Smooth muscle cell (in vitro differentiated cells): ENCODE measurements at regions not wholly inside any gene's neighbourhood (a gene's known extent, or its start where the extent isn't known, plus 50 kb on each side); places are given as distances from the start of the nearest gene placed in this dataset.
A peak's percentile ranks its signal among the peaks of the same experiment; 100 is the strongest.

Experiments used
- DNase-seq: peaks from one replicate; lab custom pipeline; 2025; ENCODE audit not compliant: unreplicated experiment; lab: John Stamatoyannopoulos, UW
- H2AFZ ChIP-seq: fragments of 200-600 bp; sonication (generic); 2 replicates; pipeline ENCODE4 v1.6.0; 2016; ENCODE audit warnings: antibody characterized with exemption, low read depth, mild to moderate bottlenecking
- H3F3A ChIP-seq: fragments of 200-600 bp; sonication (generic); 2 replicates; pipeline ENCODE4 v1.6.0; 2017; ENCODE audit warnings: antibody characterized with exemption, low read depth
- H3K27ac ChIP-seq: fragments of 200-600 bp; sonication (generic); 2 replicates; pipeline ENCODE4 v1.5.1; 2016; ENCODE audit warnings: low read depth, mild to moderate bottlenecking
- H3K27me3 ChIP-seq: fragments of 200-600 bp; sonication (generic); 2 replicates; pipeline ENCODE4 v1.6.1; 2016; ENCODE audit warnings: low read depth, mild to moderate bottlenecking
- H3K36me3 ChIP-seq: fragments of 200-600 bp; sonication (generic); 2 replicates; pipeline ENCODE4 v1.5.1; 2016; ENCODE audit warnings: low read depth
- H3K4me1 ChIP-seq: fragments of 200-600 bp; sonication (generic); 2 replicates; pipeline ENCODE4 v1.5.1; 2016; ENCODE audit warnings: low read depth
- H3K4me2 ChIP-seq: fragments of 200-600 bp; sonication (generic); 2 replicates; pipeline ENCODE4 v1.6.0; 2016; ENCODE audit warnings: mild to moderate bottlenecking
- H3K4me3 ChIP-seq: fragments of 200-600 bp; sonication (generic); 2 replicates; pipeline ENCODE4 v1.5.1; 2016; ENCODE audit warnings: mild to moderate bottlenecking
- H3K79me2 ChIP-seq: fragments of 200-600 bp; sonication (generic); 2 replicates; pipeline ENCODE4 v1.6.0; 2016; ENCODE audit warnings: low read depth, mild to moderate bottlenecking
- H3K9ac ChIP-seq: fragments of 200-600 bp; sonication (generic); 2 replicates; pipeline ENCODE4 v1.6.0; 2016; ENCODE audit warnings: low read depth
- H3K9me3 ChIP-seq: fragments of 200-600 bp; sonication (generic); replicated peaks from 2 replicates; pipeline ENCODE4 v1.5.1; 2016; ENCODE audit warnings: low read depth
- H4K20me1 ChIP-seq: fragments of 200-600 bp; sonication (generic); 2 replicates; pipeline ENCODE4 v1.6.0; 2016; ENCODE audit warnings: low read depth
- WGBS: methylation state at CpG from one replicate; pipeline ENCODE4 v1.1.7; 2016; ENCODE audit warnings: low lambda C conversion rate; 5-methylcytosine and 5-hydroxymethylcytosine counted together
- TF ChIP-seq, protein P1 (sequence below): fragments of 200-600 bp; sonication (generic); IDR thresholded peaks from 2 replicates; pipeline ENCODE4 v1.5.1; 2017; ENCODE audit warnings: borderline replicate concordance, mild to moderate bottlenecking, antibody characterized with exemption; ENCODE audit not compliant: insufficient read depth, poor library complexity, severe bottlenecking

GRCh38 chr3:106942051-106942450 is 435.2 kb upstream of the CCDC54 start:
- Histone ChIP-seq H3K9ac (no peak overlapping the region), H3K79me2 (no peaks in the 10 kb centered on the region), H3K36me3 (no peaks in the 10 kb centered on the region), H3K4me3 (no peak overlapping the region), H3K4me1 (no peaks in the 10 kb centered on the region), H4K20me1 (no peaks in the 10 kb centered on the region), H3K27me3 (no peaks in the 10 kb centered on the region), H2AFZ (no peak overlapping the region), H3K27ac (no peak overlapping the region), H3K9me3 (no peaks in the 10 kb centered on the region), H3F3A (no peaks in the 10 kb centered on the region), H3K4me2 (no peak overlapping the region)
- 73% methylated on average over 3 of the region's 3 CpGs for WGBS
- TF ChIP-seq, protein P1, sequence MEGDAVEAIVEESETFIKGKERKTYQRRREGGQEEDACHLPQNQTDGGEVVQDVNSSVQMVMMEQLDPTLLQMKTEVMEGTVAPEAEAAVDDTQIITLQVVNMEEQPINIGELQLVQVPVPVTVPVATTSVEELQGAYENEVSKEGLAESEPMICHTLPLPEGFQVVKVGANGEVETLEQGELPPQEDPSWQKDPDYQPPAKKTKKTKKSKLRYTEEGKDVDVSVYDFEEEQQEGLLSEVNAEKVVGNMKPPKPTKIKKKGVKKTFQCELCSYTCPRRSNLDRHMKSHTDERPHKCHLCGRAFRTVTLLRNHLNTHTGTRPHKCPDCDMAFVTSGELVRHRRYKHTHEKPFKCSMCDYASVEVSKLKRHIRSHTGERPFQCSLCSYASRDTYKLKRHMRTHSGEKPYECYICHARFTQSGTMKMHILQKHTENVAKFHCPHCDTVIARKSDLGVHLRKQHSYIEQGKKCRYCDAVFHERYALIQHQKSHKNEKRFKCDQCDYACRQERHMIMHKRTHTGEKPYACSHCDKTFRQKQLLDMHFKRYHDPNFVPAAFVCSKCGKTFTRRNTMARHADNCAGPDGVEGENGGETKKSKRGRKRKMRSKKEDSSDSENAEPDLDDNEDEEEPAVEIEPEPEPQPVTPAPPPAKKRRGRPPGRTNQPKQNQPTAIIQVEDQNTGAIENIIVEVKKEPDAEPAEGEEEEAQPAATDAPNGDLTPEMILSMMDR: no peak
- no peak for DNase-seq

- no peak for DNase-seq
- no peaks in the 10 kb centered on the region for H4K20me1 ChIP-seq
- peak overlapping the region; percentile 16 for H2AFZ ChIP-seq
- no peak overlapping the region for H3K4me3 ChIP-seq
- H3K79me2 ChIP-seq: no peaks in the 10 kb centered on the region
- no peaks in the 10 kb centered on the region for H3F3A ChIP-seq
- no peaks in the 10 kb centered on the region for H3K36me3 ChIP-seq
- H3K9me3 ChIP-seq: no peaks in the 10 kb centered on the region
- no peak overlapping the region for H3K4me2 ChIP-seq
- no peak overlapping the region for H3K9ac ChIP-seq
- H3K27ac ChIP-seq: no peak overlapping the region
- no peaks in the 10 kb centered on the region for H3K4me1 ChIP-seq
- TF ChIP-seq, protein P1: no peak
- no peaks in the 10 kb centered on the region for H3K27me3 ChIP-seq
These were observed 434.2 kb upstream of the CCDC54 start for GRCh38 chr3:106943071-106943470.

GRCh38 chr3:106945435-106945834 is 431.8 kb upstream of the CCDC54 start:
- H2AFZ ChIP-seq: no peak overlapping the region
- H3K36me3 ChIP-seq: no peaks in the 10 kb centered on the region
- H3K4me2 ChIP-seq: no peak overlapping the region
- no peaks in the 10 kb centered on the region for H3K27me3 ChIP-seq
- H3K79me2 ChIP-seq: no peaks in the 10 kb centered on the region
- 68% methylated on average over 6 of the region's 6 CpGs for WGBS
- DNase-seq: no peak
- no peaks in the 10 kb centered on the region for H4K20me1 ChIP-seq
- H3K9ac ChIP-seq: no peak overlapping the region
- H3K27ac ChIP-seq: no peak overlapping the region
- H3K4me1 ChIP-seq: no peaks in the 10 kb centered on the region
- TF ChIP-seq, protein P1: no peak
- no peaks in the 10 kb centered on the region for H3K9me3 ChIP-seq
- H3F3A ChIP-seq: no peaks in the 10 kb centered on the region
- no peak overlapping the region for H3K4me3 ChIP-seq

DNA sequence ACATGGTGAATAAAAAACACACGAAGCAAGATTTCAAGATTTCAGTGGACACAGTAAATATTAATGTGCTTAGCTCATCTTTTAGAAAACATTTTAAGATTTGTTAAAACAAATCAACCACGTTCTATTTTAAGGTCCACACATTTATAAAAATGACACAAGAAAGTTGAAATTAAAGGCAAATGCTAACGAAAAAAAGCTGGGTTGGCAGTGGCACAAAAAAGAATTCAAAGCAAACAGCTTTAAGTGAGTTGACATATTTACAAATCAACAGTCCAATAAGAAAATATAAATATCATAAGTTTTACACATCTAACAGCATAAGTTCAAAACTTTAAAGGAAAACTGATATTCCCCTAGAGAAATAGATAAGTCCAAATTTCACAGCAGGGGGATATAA is 430.4 kb upstream of the CCDC54 start:
- 87% methylated on average over 3 of the region's 3 CpGs for WGBS
- H3K4me3 ChIP-seq: no peak overlapping the region
- no peaks in the 10 kb centered on the region for H3K4me1 ChIP-seq
- no peaks in the 10 kb centered on the region for H3K9me3 ChIP-seq
- H3F3A ChIP-seq: no peaks in the 10 kb centered on the region
- TF ChIP-seq, protein P1: no peak
- no peaks in the 10 kb centered on the region for H3K79me2 ChIP-seq
- H3K27ac ChIP-seq: no peak overlapping the region
- DNase-seq: no peak
- no peak overlapping the region for H2AFZ ChIP-seq
- no peak overlapping the region for H3K9ac ChIP-seq
- H3K4me2 ChIP-seq: no peak overlapping the region
- no peaks in the 10 kb centered on the region for H3K36me3 ChIP-seq
- no peaks in the 10 kb centered on the region for H3K27me3 ChIP-seq
- no peaks in the 10 kb centered on the region for H4K20me1 ChIP-seq
